HG03460 (cell line): ENCODE measurements at regions not wholly inside any gene's neighbourhood (a gene's known extent, or its start where the extent isn't known, plus 50 kb on each side); places are given as distances from the start of the nearest gene placed in this dataset.
"Not testable (repeated sequence)": the region's sequence is repeated elsewhere in the genome, so short reads cannot be mapped to it uniquely, and the experiment has no call there.

Source experiments
- ATAC-seq: cut with Tn5 transposase; IDR thresholded peaks from one replicate; pipeline ENCODE4 v1.9.1; 2021; ENCODE audit not compliant: unreplicated experiment

DNA sequence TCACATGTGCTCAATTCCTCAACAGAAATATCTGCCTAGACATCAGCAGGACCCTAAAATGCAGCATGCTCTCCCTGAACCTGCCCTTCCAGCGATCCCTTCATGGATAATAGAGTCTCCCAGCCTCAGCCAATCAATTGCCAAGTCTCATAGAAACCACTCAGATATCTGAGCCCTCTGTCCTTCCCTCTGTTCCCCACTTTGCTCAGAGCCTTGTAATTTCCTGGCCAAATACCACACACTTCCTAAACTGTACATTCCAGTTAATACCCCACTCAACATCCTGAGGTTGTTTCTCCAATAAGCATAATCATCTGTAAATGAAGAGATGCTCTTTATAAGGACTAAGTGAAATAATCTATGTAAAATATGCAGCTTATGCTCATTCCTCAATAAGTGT lies 59.3 kb upstream of the PTGFRN start:
- ATAC-seq, result no peak

DNA sequence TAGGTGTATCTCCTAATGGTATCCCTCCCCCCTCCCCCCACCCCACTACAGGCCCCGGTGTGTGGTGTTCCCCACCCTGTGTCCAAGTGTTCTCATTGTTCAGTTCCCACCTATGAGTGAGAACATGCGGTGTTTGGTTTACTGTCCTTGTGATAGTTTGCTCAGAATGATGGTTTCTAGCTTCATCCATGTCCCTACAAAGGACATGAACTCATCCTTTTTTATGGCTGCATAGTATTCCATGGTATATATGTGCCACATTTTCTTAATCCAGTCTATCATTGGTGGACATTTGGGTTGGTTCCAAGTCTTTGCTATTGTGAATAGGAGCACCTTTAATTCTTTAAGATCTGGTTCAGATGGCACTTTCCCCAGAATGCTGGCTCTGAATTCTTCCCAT lies 58.5 kb upstream of the PTGFRN start:
- ATAC-seq, result not testable (repeated sequence)

DNA sequence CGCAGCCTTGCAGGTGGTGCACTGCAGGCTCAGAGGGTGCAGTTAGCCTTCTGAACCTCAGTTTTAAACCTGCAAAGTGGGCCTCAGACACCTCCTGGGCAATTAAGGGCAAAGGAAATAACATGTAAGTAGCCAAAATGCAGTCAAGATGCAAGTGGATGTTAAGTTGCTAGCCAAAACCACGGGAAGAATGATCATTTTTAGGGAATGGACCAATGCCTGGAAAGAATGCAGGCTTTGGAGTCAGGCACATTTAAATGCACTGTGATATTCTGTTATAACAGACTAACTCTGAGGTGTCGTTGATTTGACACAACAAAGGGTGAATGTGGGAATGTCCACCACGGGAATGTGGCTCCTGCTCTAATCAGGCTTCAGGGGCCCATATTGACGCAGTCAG lies 57.9 kb upstream of the PTGFRN start:
- no peak for ATAC-seq

DNA sequence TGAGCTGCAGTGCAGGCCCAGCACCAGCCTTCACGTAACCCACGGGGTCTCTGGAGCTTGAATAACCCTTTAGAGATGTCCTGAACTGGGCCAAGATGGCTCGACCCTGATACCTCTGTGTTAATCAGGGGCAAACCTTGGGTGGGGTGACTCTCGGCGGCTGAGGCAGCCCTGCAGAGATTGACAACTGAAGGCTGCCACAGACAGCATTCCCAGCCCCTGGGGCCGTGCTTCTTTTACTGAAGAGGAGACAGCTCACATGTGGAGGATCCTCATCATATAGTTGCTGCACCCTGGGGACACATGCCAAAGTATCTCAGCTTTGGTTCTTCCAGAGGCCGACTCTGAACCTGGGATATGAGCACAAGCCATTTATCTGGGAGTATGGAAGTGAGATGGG lies 57.3 kb upstream of the PTGFRN start:
- no peak for ATAC-seq

DNA sequence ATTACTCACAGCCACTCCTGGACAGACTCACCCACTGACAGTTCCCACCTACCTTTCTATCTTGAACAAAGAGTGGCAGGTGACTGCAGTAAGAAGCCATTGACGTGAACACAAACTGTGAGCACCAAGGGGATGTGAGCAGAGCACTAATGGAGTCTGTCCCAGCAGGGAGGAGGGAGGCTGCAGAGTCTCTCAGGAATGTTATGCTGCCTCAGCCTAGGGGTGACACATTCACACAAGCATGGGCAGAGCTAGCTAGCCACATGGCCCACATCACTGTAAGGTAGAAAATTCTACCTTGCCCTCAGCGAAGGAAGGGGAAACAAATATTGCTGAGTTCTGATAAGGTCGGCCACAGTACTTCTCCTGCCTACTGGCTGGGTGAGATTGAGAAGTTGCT lies 56.8 kb upstream of the PTGFRN start:
- no peak for ATAC-seq

DNA sequence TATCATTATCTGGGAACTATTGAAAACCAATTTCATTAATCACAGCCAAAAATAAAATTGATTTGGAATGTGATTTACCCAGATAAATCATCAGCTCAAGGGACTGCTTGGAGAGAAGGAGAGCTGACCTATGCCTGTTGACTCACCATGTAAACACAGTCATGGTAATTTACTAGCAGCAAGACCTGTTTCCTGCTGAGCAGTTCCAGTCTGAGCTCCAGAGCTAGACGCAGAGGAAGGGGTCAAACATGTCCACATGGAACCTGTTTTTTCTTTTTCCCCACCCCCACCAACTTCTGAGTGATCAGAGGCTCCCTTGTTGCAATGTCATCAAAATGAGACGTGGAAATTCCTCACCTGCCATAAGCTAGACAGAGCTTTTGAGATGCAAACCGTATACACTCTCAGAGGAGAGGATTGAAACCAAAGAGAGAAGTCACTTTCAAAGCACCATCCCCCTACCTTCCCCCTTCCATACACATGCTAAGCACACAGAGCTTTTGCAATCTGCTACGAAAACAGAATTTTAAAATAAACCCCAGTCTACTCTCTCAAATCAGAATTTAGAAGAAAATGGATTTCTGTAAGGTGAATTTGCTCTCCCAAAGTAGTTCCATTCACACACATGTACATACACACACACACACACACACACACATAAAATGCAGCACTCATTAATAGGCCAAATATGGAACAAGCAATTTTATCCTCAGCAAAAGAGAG lies 55.9 kb upstream of the PTGFRN start:
- ATAC-seq, result no peak

DNA sequence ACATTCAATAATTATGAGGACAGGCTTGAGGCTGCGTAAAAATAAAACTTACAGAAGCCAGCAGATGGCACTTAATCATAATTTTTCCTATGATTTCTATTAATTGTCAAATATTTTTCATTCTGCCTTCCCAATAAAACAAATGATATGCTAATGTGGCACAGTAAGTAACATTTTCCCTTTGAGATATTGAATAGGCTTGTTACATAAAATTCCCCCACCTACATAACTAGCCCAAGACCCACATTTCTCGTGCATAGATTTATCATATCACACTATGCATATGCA lies 55.4 kb upstream of the PTGFRN start:
- no peak for ATAC-seq

DNA sequence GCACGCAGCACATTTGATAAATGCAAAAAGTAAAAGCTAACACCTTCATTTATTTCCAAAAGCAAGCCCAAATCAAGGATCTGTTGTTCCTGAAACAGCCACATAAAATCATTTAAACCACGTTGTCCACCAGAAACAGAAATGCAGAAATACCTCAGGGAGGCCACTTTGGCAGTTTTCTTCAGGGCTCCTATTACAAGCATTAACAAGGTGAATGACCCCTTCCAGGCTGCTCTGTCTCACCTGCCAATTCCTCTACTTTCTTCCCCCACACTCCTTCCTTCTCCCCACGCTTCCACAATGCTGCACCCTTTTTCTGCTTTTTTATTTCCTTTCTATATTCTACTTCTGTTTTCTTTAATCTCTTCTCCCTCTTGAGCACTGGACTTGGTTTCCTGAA lies 55.0 kb upstream of the PTGFRN start:
- ATAC-seq, result no peak

DNA sequence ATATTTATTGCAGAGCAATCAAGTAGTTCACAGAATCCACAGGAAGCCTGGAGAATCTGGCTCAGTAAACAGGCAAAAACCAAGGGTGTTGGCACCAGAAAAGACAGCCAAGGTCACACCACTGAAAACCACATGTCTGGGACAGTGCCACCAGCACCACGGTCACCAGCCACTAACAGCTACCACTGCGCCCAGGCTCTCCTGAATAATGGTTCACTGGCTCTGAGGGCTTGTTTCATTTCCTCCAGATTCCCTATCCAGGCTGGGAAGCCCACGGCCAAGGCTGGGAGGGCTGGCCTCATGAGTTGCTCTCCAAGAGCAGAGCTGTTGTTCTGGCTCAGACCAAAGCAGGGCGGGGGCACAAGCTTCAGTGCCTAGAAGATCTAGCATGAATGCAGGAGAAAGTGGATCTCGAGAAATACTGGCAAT lies 54.5 kb upstream of the PTGFRN start:
- ATAC-seq, result no peak

DNA sequence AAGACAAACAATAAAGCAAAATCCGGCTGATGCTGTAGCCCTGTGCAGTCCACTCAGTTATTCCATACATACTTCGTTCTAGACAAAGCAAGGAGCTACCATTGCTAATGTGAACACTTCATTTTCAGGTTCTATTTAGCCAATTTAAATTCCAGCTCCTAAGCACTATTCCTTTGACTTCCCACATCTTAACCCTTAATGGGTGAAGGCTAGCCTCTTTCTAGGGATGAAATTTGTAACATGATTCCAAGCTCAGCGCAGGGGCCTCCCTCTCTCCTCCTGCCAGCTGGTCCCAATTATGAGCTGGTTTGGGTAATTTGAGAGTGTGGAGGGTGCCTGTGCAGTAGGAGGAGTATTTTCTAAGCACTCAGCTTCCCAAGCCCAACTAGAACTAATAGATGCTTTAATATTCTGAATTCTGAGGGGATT lies 53.9 kb upstream of the PTGFRN start:
- no peak for ATAC-seq

DNA sequence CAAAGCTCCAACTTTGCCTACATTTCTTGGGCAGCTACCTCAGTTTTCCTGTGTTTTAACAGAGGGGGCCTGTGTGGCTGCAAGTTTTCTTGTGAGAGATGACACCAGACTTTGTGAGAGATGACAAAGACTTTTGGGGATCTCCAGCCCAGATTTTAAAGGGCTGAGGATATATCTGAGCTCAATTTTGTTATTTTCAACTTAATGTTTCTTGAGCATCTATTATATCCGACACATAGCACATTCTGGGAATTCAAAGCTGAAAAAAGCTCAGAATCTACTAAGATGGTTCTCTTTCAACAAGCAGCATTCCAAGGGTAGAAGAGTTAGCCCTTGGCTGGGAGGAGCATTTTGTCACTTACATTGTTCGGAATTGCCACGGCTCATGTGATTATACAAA lies 53.4 kb upstream of the PTGFRN start:
- ATAC-seq, result no peak

DNA sequence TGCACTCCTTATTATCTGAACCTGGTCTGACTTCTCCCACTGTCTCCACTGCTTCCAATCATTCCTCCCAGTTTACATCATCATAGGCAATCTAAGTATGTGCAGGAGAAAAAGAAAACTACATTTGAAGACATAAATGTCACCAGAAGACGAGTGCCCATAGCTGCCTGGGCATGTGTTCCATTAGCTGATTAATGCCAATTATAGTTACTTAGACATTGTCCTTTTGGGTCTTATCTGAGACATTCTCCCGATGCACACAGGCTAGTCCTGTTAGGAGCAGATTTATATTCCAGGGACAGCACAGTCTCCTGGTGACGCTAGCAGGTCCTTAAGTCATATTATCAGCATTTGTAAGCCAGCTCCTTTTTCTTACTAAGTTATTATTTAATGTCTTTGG lies 52.6 kb upstream of the PTGFRN start:
- ATAC-seq, result no peak
